NOMO-1 treated with dmso at 0.1 percent for 144 hours (cell line): ENCODE measurements at regions not wholly inside any gene's neighbourhood (a gene's known extent, or its start where the extent isn't known, plus 50 kb on each side); places are given as distances from the start of the nearest gene placed in this dataset.

Experiments used
- DNase-seq: peaks from one replicate; lab custom pipeline; 2025; ENCODE audit not compliant: unreplicated experiment; lab: John Stamatoyannopoulos, UW

DNA sequence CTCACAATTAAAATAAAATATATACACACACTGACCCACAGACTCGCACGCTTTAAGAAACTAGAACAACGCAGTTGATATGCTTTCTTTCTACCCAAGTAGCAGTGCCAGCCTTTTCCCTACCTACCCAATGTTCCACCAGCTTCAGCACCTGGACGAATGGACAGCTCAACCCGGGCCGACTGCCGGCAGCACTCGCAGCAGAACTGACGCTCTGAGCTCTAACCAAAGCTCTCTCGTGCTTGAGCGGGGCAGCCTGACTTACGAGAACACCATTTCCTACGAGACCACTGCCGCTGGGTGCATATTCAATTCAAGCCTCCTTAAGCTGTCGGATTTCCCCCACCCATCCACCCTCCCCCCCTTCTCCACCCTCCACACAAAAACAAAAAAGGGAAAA is 127.4 kb upstream of the DPYD start:
- peak; percentile 45 for DNase-seq

DNA sequence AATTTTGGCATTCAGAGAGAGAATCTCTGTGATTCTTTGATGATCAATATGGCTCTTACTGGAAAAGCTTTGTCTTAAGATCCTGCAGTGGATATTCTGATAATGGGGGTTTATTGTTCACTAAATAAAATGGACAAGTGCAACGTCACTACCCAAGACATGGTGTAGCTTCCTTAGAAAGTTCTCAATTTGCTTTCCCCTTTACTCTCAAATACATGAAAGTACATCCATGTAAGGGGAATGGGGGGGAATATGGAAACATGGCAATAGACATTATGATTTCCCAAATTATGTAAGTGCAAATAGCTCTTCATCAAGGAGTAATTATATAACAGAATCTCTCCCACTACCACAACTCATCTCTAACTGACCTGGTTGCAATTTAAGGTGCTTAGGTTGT is 126.3 kb upstream of the DPYD start:
- DNase-seq, result no peak

DNA sequence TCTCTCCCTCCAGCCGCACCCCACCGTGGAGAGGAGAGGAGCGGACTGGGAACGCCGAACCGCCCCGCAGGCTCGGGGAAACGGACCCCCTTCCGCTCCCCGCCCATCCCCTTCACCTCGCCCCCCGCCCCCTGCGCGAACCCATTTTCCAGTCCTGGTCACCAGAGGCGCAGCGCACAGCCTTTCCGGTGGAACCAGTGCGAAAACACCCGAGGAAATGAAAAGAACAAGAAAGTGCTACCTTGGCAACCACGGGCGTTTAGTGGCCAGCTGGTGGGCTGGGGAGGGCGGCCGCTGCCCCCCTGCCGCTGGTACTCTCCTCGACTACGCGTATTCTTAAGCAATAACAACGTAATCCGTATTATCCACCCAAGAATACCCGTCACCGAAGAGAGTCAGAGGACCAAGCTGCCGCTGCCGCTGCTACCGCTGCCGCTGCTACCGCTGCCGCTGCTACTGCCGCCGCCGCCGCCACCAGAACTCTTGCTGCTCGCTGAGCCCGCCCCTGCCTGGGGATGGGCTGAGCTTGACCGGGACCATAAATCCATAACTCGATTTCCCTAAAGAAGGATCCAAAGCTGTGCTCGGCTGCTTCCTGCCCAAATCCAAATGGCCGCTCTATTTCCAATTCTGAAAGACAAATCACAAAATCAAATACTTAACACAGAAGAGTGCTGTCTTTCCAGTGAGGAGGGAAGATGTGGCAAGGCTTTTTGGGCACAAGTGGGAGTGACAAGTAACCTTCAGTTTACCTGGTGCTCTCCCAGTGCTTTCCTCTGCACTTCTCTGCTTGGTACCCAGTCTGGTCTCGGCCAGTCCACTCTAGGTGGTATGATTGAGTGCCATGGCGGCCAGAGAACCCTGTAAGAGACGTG is 125.2 kb upstream of the DPYD start:
- no peak for DNase-seq

DNA sequence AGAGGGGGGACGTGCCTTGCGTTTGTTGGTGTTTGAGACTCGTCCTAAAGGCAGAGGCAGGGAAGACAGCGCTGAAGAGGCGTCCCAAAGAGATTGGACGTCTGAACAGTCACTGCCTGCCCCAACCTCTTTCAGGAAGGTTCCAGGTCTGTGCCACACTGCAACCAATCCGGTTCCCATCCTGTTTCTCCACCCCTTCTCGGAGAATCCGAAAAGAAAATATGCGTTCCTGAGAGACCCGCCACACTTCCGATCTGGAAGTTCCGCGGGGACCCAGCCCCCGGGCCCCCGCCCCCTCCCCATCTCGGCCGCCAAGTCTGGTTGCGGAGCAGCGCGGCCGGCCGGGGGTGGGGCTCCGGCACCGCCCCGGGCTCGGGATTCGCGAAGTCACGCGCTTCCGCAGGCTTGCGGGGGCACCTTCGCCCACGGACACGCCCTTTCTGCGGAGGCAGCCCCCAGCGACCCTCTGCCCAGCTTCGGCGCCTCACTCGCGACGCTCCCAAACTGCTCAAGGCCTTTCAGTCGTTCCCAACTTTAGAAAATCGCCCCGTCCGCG is 124.5 kb upstream of the DPYD start:
- DNase-seq, result no peak

DNA sequence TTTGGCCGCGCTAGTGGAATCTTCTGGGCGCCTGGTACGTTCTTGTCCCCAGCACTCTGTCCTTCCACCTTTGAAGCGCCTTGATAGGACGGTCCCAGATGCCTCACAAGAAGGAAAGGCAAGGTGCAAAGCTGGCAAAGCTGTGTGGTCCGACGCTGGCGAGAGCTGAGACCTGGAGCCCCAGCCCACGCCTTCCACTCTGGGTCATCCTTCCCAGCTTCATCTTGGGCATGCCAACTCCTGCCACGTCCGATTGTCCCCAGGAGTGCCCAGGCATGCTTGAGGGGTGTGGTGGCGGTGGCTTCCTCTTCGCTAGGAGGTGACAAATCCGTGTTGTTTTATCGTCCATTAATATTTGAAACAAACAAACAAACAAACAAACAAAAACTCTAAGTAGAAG is 123.9 kb upstream of the DPYD start:
- no peak for DNase-seq

DNA sequence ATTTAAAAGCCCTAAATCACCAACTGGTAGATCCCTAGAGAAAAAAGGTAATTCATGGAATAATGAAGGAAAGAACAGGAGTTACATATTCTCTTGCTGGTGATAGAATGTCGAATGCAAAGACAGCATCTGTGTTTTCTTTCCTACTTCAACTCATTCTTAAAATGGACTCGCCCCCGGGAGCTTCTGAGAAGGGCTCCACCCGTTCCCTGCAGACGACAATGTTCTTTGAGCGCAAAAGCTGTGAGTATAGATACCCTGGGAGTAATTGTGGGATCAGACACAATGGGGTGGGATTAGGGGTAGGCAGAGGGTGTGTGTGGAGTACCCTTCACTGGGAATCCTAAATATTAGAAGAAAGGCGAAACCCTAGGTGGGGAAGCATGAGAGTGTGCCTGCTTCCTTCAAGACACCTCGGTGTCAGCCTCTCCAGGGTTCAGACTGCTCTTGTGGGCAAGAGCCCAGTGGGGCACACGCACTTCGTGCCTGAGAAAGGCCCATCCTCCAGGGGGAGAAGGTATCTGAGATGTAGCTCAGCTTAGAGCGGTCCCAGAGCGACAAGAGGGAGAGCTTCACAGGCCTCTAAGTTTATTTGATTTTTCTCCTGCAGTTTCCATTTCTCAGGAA is 123.3 kb upstream of the DPYD start:
- no peak for DNase-seq

DNA sequence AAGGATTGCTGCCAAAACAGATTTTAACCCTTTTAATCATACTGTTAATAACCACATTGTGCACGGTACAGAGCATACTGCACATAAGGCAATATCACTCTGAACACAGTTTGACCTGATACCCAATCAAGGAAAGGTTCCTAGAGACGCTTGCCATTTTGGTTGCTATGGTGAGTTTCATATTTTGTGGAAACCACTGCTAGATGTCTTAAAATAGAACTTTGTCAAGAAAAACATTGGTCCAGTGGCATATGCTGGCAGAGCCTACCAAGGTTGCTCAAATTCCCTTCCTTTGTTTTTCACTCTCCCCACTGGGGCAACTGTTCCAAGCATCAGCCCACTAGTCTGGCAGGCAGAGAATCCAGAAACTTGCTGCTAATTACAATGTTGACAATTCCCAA is 114.8 kb upstream of the DPYD start:
- no peak for DNase-seq

DNA sequence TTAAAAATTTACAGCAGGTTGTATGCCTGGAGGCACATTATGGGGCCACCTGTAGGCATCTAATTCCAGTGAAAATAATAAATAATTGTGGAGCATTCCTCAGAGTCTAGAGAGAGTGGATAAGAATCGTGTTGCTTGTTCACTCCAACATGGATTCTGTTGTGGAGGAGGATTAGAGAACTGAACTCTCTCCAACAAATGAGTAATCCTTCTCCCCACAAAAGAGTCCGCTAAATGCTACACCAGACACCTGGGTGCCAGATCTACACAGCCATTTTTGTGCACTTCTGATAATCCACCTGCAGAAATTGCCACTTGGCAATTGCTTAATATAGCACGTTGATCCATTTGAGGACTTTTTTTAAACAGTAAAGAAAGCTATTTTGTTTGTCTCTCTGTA is 113.7 kb upstream of the DPYD start:
- DNase-seq, result no peak

DNA sequence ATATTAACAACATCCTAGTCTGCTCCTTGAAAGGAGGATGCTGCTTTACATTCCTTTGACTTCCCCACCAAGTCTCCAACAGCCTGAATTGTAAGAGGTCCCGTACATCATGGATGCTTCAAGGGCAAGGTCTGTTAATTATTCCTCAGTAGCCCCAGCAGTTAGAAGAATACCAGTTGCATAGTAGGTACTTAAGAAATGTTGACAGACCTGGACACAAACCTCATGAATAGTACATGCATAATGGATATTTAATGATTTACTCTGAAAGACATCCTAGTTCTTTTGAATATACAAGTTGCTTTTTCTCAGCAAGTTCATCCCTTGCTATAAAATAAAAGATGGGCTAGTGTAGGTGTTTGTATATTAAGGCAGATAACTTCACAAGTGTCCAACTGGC is 112.1 kb upstream of the DPYD start:
- DNase-seq, result no peak

DNA sequence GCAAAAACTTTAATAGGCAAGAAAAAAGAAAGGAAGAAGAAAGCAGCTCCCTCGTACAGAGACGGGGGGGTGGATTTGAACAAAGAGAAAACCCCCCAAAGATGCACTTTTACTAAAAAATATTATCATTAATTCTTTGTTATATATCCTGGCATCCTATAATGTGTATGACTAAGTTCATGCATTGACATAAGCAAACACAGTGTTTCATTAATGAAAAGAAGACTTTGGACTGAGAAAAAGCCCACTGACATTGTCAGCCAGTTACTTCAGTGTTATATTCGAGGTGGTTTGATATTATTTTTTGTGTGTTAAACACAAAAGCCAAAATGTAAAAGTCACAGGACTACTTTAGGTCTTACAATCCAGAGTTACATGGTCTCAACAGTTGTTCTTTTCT is 110.1 kb upstream of the DPYD start:
- no peak for DNase-seq

DNA sequence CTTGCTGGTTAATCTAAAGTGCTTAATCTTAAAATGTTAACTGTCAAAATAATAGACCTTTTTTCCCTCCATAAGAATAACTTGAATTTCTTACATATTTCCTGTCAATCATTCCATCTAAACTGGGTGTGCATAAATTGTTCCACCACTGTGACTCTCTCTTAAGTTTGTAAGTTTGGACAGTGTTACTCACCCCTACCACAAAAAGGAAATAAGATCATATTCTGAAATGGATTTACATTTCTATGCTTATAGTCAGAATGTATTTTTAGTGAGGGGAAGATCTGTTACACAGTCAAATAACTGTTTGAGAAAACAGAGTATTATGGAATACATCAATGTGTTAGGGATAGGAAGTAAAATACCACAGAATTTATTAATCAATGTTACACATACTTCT is 109.6 kb upstream of the DPYD start:
- DNase-seq, result no peak

DNA sequence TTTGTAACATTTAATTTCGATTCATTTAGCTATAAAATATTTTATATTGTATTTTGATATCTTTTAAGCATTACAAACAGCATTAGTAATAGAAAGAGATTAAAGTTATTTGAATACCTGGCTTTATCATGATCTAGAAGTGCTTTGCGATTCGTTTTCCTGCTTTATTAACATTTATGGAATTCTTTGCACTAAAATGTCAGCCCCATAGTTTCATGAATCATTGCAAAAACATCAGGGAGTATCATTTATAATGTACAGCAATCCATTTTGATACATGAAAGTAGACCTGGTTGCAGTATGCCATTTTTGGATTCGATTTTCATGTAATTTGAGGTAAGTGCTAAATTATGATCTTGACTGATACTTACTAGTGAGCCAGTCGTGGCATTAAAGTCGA is 108.0 kb upstream of the DPYD start:
- DNase-seq, result no peak

DNA sequence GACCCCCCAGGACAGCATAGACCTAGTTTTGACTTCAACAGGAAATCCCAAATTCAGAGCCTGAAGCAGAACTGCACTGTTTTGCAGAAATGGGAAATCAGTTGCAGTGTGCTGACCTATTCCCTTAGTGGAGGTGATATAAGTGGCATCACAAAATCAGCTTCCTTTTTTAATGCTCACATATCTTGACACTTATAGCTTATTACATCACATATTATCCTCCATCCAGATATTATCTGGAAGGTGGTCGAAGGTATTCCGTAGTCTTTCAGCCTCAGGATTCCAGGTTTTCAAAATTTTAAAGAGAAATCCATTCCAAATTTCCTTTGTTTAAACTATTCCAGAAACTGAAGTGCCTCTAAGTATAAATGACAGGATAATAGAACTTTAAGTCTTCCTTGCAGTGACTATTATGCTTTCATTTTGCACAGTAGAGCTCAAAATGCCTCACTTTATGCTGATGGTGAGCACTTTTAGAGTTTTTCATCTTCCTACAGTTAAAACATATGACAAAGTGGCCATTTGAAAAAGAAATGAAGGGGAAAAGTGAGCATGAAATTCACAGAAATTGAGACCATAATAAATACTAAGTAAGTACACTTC is 106.4 kb upstream of the DPYD start:
- no peak for DNase-seq

DNA sequence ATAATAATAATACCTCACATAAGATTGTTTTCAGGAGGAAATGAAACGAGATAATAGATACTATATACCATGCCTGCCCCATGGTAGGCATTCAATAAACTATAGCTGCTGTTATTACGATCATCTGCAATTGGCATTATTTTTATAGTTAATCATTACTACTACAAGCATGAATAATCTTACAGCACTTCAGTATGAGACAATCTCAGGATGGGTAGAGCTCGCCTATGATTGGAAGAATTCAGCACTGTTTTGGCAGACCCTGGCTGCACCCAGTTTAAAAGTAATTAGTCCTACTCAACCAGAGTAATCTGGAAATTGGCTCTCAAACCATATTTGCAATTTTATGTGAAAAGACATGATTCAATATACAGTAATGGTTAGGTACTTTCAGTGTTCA is 105.0 kb upstream of the DPYD start:
- no peak for DNase-seq

DNA sequence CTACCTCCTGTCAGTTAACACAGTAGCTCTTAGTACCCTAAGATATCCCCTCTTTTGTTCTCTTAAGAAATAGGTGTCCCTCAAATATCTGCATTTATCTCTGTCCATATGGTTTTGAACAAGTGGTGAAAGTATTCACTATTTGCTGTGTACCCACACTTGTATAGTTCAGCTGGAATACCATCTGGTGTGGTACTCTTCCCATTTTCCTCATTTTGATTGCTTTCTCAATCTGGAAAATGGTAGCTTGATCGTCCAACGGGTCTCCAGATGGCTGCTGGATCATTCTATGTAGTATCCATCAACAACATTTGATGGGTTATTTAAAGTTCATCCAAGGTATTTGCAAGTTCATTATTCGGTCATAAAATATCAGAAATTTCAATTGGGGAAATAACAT is 100.3 kb upstream of the DPYD start:
- no peak for DNase-seq

DNA sequence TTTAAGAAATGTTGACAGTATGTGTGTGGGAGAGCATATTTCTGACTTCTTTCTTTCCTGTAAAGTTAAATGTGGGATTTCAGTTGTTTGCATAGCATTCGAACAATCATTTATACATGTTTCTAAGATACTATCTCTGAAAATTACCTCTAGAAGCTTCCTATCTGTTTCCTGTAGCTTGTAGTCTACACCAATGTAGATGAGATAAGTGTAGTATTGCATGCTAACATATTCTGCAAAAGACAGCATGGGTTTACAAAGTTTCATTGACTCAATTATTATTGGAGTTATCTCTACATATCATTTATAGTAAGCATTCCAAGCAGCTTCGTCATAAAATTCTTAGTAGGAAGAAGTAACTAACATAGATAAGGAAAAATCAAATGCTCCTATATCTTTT is 98.9 kb upstream of the DPYD start:
- DNase-seq, result no peak

DNA sequence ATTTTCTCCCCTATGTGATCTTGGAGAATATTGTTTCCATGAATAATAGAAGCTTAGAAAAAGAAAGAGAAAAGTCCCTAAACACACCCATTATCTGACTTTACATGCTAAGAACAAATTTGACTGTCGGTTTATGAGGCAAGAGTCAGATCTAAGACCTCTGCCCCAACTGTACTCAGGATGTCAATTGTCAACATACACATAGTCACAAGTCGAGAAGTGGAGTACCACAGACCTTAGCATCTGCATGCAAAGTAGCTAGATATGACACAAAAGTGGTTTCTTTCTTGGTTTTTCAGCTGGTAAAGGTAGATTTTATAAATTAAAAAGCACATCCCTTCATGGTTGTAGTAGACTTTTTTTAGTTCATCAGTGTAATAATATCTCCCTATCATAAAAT is 97.2 kb upstream of the DPYD start:
- DNase-seq, result no peak

DNA sequence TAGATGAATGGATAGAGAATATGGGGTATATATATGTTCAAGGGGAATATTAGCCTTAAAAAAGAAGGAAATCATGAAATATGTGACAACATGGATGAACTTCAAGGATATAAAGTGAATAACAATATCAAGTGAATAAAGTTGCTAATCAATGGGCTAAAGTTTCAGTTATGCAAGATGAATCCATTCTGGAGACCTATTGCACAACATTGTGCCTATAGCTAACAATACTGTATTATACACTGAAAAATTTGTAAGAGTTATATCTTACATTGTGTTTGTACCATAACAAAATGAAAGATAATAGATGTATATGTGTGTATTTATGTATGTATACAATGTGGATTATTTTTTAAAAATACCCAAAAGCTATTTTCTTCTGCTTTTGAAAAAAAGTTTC is 96.3 kb upstream of the DPYD start:
- no peak for DNase-seq

DNA sequence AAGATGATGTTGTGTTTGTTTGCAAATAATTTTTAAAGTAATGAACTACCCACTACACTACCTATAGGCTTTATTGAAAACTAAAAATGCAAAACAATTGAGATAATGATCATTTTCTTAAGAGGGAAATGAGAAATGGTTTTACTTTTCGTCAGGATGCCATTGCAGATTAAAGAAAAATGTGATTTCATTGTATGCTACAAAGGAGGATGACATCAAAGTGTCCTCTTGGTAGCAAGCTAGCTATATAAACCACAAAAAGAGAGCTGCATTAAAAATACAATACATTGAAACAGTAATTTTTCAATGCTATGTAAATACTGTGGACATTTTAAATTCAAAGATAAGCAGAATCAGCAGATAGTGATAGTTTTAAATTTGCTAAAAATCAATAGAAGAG is 87.5 kb upstream of the DPYD start:
- DNase-seq, result no peak

DNA sequence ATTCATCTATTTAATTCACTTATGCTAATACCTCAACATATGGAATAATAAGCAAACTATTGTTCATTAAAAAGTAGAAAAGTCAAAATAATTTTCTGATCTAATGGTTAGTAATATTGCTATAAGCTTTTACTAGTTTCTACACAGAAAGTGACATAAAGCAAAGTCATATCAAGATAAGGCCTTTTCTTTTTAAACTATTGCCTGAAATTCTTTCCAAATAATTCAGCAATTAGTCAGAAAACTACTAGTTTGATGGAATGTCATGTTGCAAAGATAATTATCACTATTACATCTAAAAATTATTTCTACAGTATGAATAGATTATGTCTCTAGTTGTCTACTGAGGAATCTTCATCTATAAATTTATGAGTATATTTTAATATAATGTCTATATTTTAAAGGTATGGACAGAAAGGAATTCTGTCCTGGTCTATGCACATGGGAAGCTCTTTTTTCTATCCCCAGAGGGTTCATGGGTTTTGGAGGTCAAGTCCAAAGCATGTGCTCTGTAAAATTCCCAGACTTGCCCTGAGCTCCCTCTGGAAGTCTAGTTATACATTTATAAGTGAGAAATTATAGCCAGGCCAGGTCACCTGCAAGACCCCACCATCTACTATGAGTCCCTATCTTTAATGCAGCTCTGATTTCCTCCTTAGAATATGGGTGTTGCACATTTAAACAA is 84.6 kb upstream of the DPYD start:
- no peak for DNase-seq

DNA sequence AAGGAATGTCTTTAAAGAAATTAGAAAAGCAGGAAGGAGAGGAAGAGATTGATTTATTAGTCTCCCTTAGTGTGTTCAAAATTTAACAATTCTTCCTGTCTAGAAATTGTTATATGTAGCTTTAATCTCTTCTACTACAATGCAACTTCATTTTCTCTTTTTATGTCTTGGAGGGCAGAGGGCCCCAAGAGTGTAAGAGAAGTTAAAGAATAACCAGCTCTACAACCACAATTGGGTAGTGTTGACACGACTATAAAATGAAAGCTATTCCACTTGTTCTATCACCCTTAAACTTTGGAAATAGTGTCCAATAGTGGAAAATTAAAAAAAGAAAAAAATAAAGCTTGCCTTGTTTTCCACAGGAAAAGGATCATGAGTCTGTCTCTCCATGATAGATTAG is 82.6 kb upstream of the DPYD start:
- DNase-seq, result no peak

DNA sequence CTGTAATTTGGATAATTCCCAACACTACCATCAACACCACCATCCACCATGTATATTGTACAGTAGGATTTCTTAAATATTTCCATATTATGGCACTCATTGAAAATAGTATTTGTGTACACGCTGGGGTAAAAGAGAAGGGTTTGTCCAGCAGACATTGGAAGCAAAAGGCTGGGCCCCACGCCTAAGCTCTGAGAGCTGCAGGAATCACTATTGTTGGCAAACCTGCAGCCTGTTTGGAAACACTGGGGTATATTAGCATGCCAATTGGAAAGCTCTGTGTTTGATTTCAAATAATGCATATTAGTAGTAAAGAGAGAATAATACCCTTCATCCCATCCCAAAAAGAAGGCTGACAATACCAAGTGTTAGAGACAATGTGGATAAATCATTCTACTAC is 81.5 kb upstream of the DPYD start:
- no peak for DNase-seq
